Vagina (tissue), 2 donors: ENCODE measurements at regions not wholly inside any gene's neighbourhood (a gene's known extent, or its start where the extent isn't known, plus 50 kb on each side); places are given as distances from the start of the nearest gene placed in this dataset.

Experiments used
- DNase-seq, 2 donors: peaks; one replicate each; pipeline ENCODE4 v3.0.0-alpha.2; 2017; ENCODE audit errors: extremely low spot score in 2 of 2
- H3K27ac ChIP-seq: fragments of 200-600 bp; sonication (generic); one replicate; pipeline ENCODE4 v1.5.1; 2019
- H3K27me3 ChIP-seq: fragments of 200-600 bp; sonication (generic); one replicate; pipeline ENCODE4 v1.5.1; 2019
- H3K36me3 ChIP-seq, 2 donors: fragments of 200-600 bp; sonication (generic); one replicate each; pipeline ENCODE4 v1.5.1; 2017 to 2019
- H3K4me1 ChIP-seq: fragments of 200-600 bp; sonication (generic); one replicate; pipeline ENCODE4 v1.5.1; 2019
- H3K4me3 ChIP-seq, 2 donors: fragments of 200-600 bp; sonication (generic); 1 replicate in 1 of 2; 2 replicates in 1 of 2; pipeline ENCODE4 v1.5.1; 2016 to 2019
- H3K9me3 ChIP-seq: fragments of 200-600 bp; sonication (generic); one replicate; pipeline ENCODE4 v1.5.1; 2019
- CTCF ChIP-seq, 3 experiments: fragments of 450-650 bp in 2 of 3; fragments of 200-600 bp in 1 of 3; sonication (generic) in 1 of 3; IDR thresholded peaks; one replicate each; pipeline ENCODE4 v1.5.1; 2017 to 2019; ENCODE audit warnings: antibody characterized with exemption in 3 of 3, mild to moderate bottlenecking in 2 of 3, moderate library complexity in 2 of 3
- POLR2A ChIP-seq, 2 donors: fragments of 450-650 bp; IDR thresholded peaks; one replicate each; pipeline ENCODE4 v1.6.1; 2017; ENCODE audit warnings: antibody characterized with exemption in 2 of 2, mild to moderate bottlenecking in 2 of 2, moderate library complexity in 2 of 2
- POLR2AphosphoS5 ChIP-seq, 2 donors: sonication (generic); formaldehyde crosslinking; IDR thresholded peaks; one replicate each; pipeline ENCODE4 v1.9.0; 2017; ENCODE audit warnings: antibody characterized with exemption in 2 of 2, mild to moderate bottlenecking in 2 of 2, low read depth in 1 of 2; ENCODE audit not compliant: insufficient read depth in 1 of 2
- intact Hi-C: fragments of 100-400 bp; cut with DNase I; formaldehyde crosslinking; loops from one replicate; pipeline ENCODE4 v1.15.1; 2023

GRCh38 chr5:85337435-85337834 lies 952.8 kb upstream of the EDIL3 start:
- no peak overlapping the region for H3K4me3 ChIP-seq
- no peaks in the 10 kb centered on the region for H3K4me1 ChIP-seq
- no peak overlapping the region for H3K27ac ChIP-seq
- no peaks in the 10 kb centered on the region for H3K36me3 ChIP-seq
- H3K27me3 ChIP-seq: no peaks in the 10 kb centered on the region
- intact Hi-C loops: no loop called here
- no peak for DNase-seq
- TF ChIP-seq CTCF (IDR thresholded peaks at IDR 0.05) (no peak), POLR2A (IDR thresholded peaks at IDR 0.05) (no peak), POLR2AphosphoS5 (IDR thresholded peaks at IDR 0.05; ENCODE audit: insufficient read depth in 1 of 2, low read depth in 1 of 2) (no peak)
- no peaks in the 10 kb centered on the region for H3K9me3 ChIP-seq

GRCh38 chr5:85340790-85341189 lies 956.1 kb upstream of the EDIL3 start:
- no peaks in the 10 kb centered on the region for H3K9me3 ChIP-seq
- DNase-seq: no peak
- no peaks in the 10 kb centered on the region for H3K27me3 ChIP-seq
- no peak overlapping the region for H3K27ac ChIP-seq
- no peaks in the 10 kb centered on the region for H3K4me1 ChIP-seq
- no peak overlapping the region for H3K4me3 ChIP-seq
- TF ChIP-seq CTCF (IDR thresholded peaks at IDR 0.05): no peak
- TF ChIP-seq POLR2AphosphoS5 (IDR thresholded peaks at IDR 0.05; ENCODE audit: insufficient read depth in 1 of 2, low read depth in 1 of 2): no peak
- no peak for TF ChIP-seq POLR2A (IDR thresholded peaks at IDR 0.05)
- intact Hi-C loops: no loop called here
- H3K36me3 ChIP-seq: no peaks in the 10 kb centered on the region

GRCh38 chr5:85345818-85346217 lies 961.1 kb upstream of the EDIL3 start:
- Histone ChIP-seq H3K27ac (no peak overlapping the region), H3K4me3 (no peak overlapping the region), H3K27me3 (no peaks in the 10 kb centered on the region), H3K36me3 (no peaks in the 10 kb centered on the region), H3K9me3 (no peaks in the 10 kb centered on the region), H3K4me1 (no peaks in the 10 kb centered on the region)
- intact Hi-C loops: no loop called here
- DNase-seq: no peak
- TF ChIP-seq CTCF (IDR thresholded peaks at IDR 0.05) (no peak), POLR2A (IDR thresholded peaks at IDR 0.05) (no peak), POLR2AphosphoS5 (IDR thresholded peaks at IDR 0.05; ENCODE audit: insufficient read depth in 1 of 2, low read depth in 1 of 2) (no peak)

GRCh38 chr5:85357309-85357708 lies 972.6 kb upstream of the EDIL3 start:
- no peaks in the 10 kb centered on the region for H3K4me1 ChIP-seq
- DNase-seq: no peak
- intact Hi-C loops: no loop called here
- no peak for TF ChIP-seq POLR2AphosphoS5 (IDR thresholded peaks at IDR 0.05; ENCODE audit: insufficient read depth in 1 of 2, low read depth in 1 of 2)
- no peak for TF ChIP-seq CTCF (IDR thresholded peaks at IDR 0.05)
- no peak for TF ChIP-seq POLR2A (IDR thresholded peaks at IDR 0.05)
- H3K4me3 ChIP-seq: no peak overlapping the region
- H3K27me3 ChIP-seq: no peaks in the 10 kb centered on the region
- H3K36me3 ChIP-seq: no peaks in the 10 kb centered on the region
- no peaks in the 10 kb centered on the region for H3K9me3 ChIP-seq
- no peak overlapping the region for H3K27ac ChIP-seq

- no peak for DNase-seq
- H3K27ac ChIP-seq: no peak overlapping the region
Observed at GRCh38 chr5:85375525-85375924, 990.8 kb upstream of the EDIL3 start.

More at GRCh38 chr5:85375525-85375924, 990.8 kb upstream of the EDIL3 start:
- TF ChIP-seq POLR2A (IDR thresholded peaks at IDR 0.05) (no peak), CTCF (IDR thresholded peaks at IDR 0.05) (no peak), POLR2AphosphoS5 (IDR thresholded peaks at IDR 0.05; ENCODE audit: insufficient read depth in 1 of 2, low read depth in 1 of 2) (no peak)
- Histone ChIP-seq H3K9me3 (no peaks in the 10 kb centered on the region), H3K4me3 (no peak overlapping the region), H3K36me3 (no peaks in the 10 kb centered on the region), H3K27me3 (no peaks in the 10 kb centered on the region), H3K4me1 (no peaks in the 10 kb centered on the region)
- intact Hi-C loops: no loop called here
